ENCODE measurements at regions not wholly inside any gene's neighbourhood (a gene's known extent, or its start where the extent isn't known, plus 50 kb on each side); places are given as distances from the start of the nearest gene placed in this dataset.

DNA sequence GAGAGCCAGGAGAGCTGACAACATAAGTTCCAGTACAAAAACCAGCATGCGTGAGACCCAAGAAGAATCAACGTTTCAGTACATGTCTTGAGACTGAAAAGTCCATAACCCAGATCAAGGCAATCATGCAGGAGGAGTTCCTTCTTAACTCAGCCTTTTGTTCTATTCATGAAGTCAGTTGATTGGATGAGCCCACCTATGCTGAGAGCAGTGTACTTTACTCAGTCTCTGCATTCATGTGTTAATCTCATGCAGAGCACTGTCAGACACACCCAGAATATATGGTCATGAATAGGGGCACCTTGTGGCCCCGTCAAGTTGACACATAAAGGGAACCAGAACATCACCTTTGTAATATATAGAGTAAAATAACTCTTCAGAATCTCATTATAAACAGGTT is 653.6 kb upstream of the CNTNAP5 start:
- DNase-seq (ENCODE audit: low read depth, low spot score) (no peak), ATAC-seq (no peak), FAIRE-seq (no peak)
- Histone ChIP-seq H3K27ac (ENCODE audit: control insufficient read depth, insufficient read depth) (no peak overlapping the region), H3K9ac (ENCODE audit: control insufficient read depth, insufficient read depth, low read length) (no peak overlapping the region), H3K9me3 (replicated peaks; ENCODE audit: control insufficient read depth, insufficient read depth, low read length) (no peaks in the 10 kb centered on the region), H3K4me2 (ENCODE audit: control insufficient read depth, insufficient read depth) (no peak overlapping the region), H4K20me1 (ENCODE audit: control insufficient read depth, insufficient read depth) (no peaks in the 10 kb centered on the region), H2AFZ (ENCODE audit: control insufficient read depth, low read depth, low read length) (no peak overlapping the region), H3K27me3 (replicated peaks in 1 of 2; ENCODE audit: control insufficient read depth in 2 of 2, insufficient read depth in 2 of 2, low read length in 1 of 2) (no peaks in the 10 kb centered on the region), H3K4me1 (ENCODE audit: control insufficient read depth, insufficient read depth, low read length) (no peaks in the 10 kb centered on the region), H3K79me2 (ENCODE audit: control insufficient read depth, insufficient read depth, low read length) (no peaks in the 10 kb centered on the region), H3K4me3 (no peak overlapping the region), H3K36me3 (ENCODE audit: control insufficient read depth in 2 of 2, insufficient read depth in 2 of 2, low read length in 1 of 2) (no peaks in the 10 kb centered on the region)
- 11% methylated on average over 3 of the region's 3 CpGs for WGBS (ENCODE audit: insufficient coverage, insufficient replicate concordance, low lambda C conversion rate, missing lambda C conversion rate)
- CTCF ChIA-PET: no interaction called here
- POLR2A ChIA-PET: no interaction called here
- TF ChIP-seq CBX3 (IDR thresholded peaks at IDR 0.05; ENCODE audit: borderline replicate concordance, low read depth): no peak
- TF ChIP-seq, protein P1, sequence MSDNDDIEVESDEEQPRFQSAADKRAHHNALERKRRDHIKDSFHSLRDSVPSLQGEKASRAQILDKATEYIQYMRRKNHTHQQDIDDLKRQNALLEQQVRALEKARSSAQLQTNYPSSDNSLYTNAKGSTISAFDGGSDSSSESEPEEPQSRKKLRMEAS (IDR thresholded peaks at IDR 0.05; ENCODE audit: low read depth, low read length): no peak
- TF ChIP-seq ZBTB40 (IDR thresholded peaks at IDR 0.05; ENCODE audit: borderline replicate concordance): no peak
- no peak for TF ChIP-seq ZNF622 (IDR thresholded peaks at IDR 0.05)
- TF ChIP-seq, protein P2, sequence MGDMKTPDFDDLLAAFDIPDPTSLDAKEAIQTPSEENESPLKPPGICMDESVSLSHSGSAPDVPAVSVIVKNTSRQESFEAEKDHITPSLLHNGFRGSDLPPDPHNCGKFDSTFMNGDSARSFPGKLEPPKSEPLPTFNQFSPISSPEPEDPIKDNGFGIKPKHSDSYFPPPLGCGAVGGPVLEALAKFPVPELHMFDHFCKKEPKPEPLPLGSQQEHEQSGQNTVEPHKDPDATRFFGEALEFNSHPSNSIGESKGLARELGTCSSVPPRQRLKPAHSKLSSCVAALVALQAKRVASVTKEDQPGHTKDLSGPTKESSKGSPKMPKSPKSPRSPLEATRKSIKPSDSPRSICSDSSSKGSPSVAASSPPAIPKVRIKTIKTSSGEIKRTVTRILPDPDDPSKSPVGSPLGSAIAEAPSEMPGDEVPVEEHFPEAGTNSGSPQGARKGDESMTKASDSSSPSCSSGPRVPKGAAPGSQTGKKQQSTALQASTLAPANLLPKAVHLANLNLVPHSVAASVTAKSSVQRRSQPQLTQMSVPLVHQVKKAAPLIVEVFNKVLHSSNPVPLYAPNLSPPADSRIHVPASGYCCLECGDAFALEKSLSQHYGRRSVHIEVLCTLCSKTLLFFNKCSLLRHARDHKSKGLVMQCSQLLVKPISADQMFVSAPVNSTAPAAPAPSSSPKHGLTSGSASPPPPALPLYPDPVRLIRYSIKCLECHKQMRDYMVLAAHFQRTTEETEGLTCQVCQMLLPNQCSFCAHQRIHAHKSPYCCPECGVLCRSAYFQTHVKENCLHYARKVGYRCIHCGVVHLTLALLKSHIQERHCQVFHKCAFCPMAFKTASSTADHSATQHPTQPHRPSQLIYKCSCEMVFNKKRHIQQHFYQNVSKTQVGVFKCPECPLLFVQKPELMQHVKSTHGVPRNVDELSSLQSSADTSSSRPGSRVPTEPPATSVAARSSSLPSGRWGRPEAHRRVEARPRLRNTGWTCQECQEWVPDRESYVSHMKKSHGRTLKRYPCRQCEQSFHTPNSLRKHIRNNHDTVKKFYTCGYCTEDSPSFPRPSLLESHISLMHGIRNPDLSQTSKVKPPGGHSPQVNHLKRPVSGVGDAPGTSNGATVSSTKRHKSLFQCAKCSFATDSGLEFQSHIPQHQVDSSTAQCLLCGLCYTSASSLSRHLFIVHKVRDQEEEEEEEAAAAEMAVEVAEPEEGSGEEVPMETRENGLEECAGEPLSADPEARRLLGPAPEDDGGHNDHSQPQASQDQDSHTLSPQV (IDR thresholded peaks at IDR 0.05): no peak
- TF ChIP-seq RELB (IDR thresholded peaks at IDR 0.05; ENCODE audit: low read depth): no peak
- intact Hi-C loops (cut with micrococcal nuclease; ENCODE audit: unreplicated experiment): no loop called here
- no TSS peak for BruUV-seq (replicated peaks)
- in situ Hi-C loops (cut with MboI): no loop called here
- RAD21 ChIA-PET (ENCODE audit: unreplicated experiment): no interaction called here
- SMC1A ChIA-PET (ENCODE audit: uncharacterized antibody, unreplicated experiment): no interaction called here
